HG02973 (cell line): ENCODE measurements at regions not wholly inside any gene's neighbourhood (a gene's known extent, or its start where the extent isn't known, plus 50 kb on each side); places are given as distances from the start of the nearest gene placed in this dataset.
A peak's percentile ranks its signal among the peaks of the same experiment; 100 is the strongest.
"Not testable (repeated sequence)": the region's sequence is repeated elsewhere in the genome, so short reads cannot be mapped to it uniquely, and the experiment has no call there.

Source experiments
- ATAC-seq: cut with Tn5 transposase; IDR thresholded peaks from one replicate; pipeline ENCODE4 v1.9.1; 2021; ENCODE audit warnings: moderate library complexity; ENCODE audit not compliant: unreplicated experiment

GRCh38 chr12:32010631-32011336, 51.6 kb downstream of the RESF1 start:
- no peak for ATAC-seq

- no peak for ATAC-seq
Measured at GRCh38 chr12:32012249-32012785, 53.1 kb downstream of the RESF1 start.

GRCh38 chr12:32015036-32015435, 55.8 kb downstream of the RESF1 start:
- ATAC-seq: no peak

- no peak for ATAC-seq
Measured at GRCh38 chr12:32016680-32017482, 57.7 kb downstream of the RESF1 start.

- no peak for ATAC-seq
Measured at GRCh38 chr12:32021346-32021773, 62.1 kb downstream of the RESF1 start.

GRCh38 chr12:32022387-32022786, 63.2 kb downstream of the RESF1 start:
- not testable (repeated sequence) for ATAC-seq

GRCh38 chr12:32023861-32024260, 64.6 kb downstream of the RESF1 start:
- not testable (repeated sequence) for ATAC-seq

GRCh38 chr12:32024884-32025592, 65.8 kb downstream of the RESF1 start:
- ATAC-seq: no peak

GRCh38 chr12:32025906-32026305, 66.7 kb downstream of the RESF1 start:
- ATAC-seq: peak; percentile 63

GRCh38 chr12:32027684-32028365, 68.6 kb downstream of the RESF1 start:
- no peak for ATAC-seq

GRCh38 chr12:32030151-32030550, 70.9 kb downstream of the RESF1 start:
- ATAC-seq: no peak

- no peak for ATAC-seq
Measured at GRCh38 chr12:32030676-32031075, 71.5 kb downstream of the RESF1 start.

- ATAC-seq: no peak
Measured at GRCh38 chr12:32031109-32031508, 71.9 kb downstream of the RESF1 start.

GRCh38 chr12:32032205-32032810, 73.1 kb downstream of the RESF1 start:
- no peak for ATAC-seq

GRCh38 chr12:32033406-32033805, 73.2 kb upstream of the BICD1 start:
- no peak for ATAC-seq

GRCh38 chr12:32034045-32034444, 72.6 kb upstream of the BICD1 start:
- ATAC-seq: no peak

GRCh38 chr12:32036477-32037263, 70.0 kb upstream of the BICD1 start:
- ATAC-seq: no peak

- no peak for ATAC-seq
Measured at GRCh38 chr12:32039347-32039746, 67.3 kb upstream of the BICD1 start.

- no peak for ATAC-seq
Measured at GRCh38 chr12:32039917-32040575, 66.6 kb upstream of the BICD1 start.
